Liver (tissue), 8 donors: ENCODE measurements at regions not wholly inside any gene's neighbourhood (a gene's known extent, or its start where the extent isn't known, plus 50 kb on each side); places are given as distances from the start of the nearest gene placed in this dataset.

Experiments
- DNase-seq: peaks from one replicate; pipeline ENCODE4 v3.0.0-alpha.2; 2017; ENCODE audit warnings: low spot score
- H3K27ac ChIP-seq, 2 donors: one replicate each; pipeline ENCODE4 v1.7.0; 2013; ENCODE audit warnings: inconsistent platforms in 2 of 2, low read length in 2 of 2, control low read depth in 1 of 2, low read depth in 1 of 2, mild to moderate bottlenecking in 1 of 2
- H3K27me3 ChIP-seq, 4 donors: one replicate each; pipeline versions ENCODE4 v1.6.1 to v1.7.0; 2013; ENCODE audit warnings: low read length in 3 of 4, inconsistent platforms in 1 of 4, mild to moderate bottlenecking in 1 of 4, moderate library complexity in 1 of 4; ENCODE audit not compliant: control insufficient read depth in 4 of 4, insufficient read depth in 4 of 4
- H3K36me3 ChIP-seq, 4 donors: one replicate each; pipeline versions ENCODE4 v1.6.1 to v1.7.0; 2013; ENCODE audit warnings: low read length in 3 of 4, mild to moderate bottlenecking in 3 of 4, low read depth in 1 of 4, moderate library complexity in 1 of 4; ENCODE audit not compliant: control insufficient read depth in 4 of 4, insufficient read depth in 3 of 4
- H3K4me1 ChIP-seq, 4 donors: one replicate each; pipeline versions ENCODE4 v1.6.1 to v1.7.0; 2013; ENCODE audit warnings: low read length in 3 of 4, mild to moderate bottlenecking in 3 of 4, moderate library complexity in 1 of 4; ENCODE audit not compliant: control insufficient read depth in 4 of 4, insufficient read depth in 4 of 4
- H3K4me3 ChIP-seq, 3 donors: one replicate each; pipeline versions ENCODE4 v1.6.1 to v1.7.0; 2013; ENCODE audit warnings: low read length in 3 of 3, control low read depth in 1 of 3, low read depth in 1 of 3, mild to moderate bottlenecking in 1 of 3
- H3K9ac ChIP-seq, 2 donors: one replicate each; pipeline ENCODE4 v1.7.0; 2013; ENCODE audit warnings: low read length in 2 of 2, mild to moderate bottlenecking in 2 of 2, moderate library complexity in 2 of 2, control low read depth in 1 of 2, low read depth in 1 of 2
- H3K9me3 ChIP-seq, 4 donors: one replicate each; pipeline versions ENCODE4 v1.6.1 to v1.7.0; 2013; ENCODE audit warnings: low read length in 3 of 4; ENCODE audit not compliant: control insufficient read depth in 4 of 4
- EGR1 ChIP-seq, 2 donors: IDR thresholded peaks; 2 replicates each; pipeline ENCODE4 v1.6.1; 2016 to 2018; ENCODE audit warnings: antibody characterized with exemption in 2 of 2, low read depth in 2 of 2
- FOXA1 ChIP-seq: IDR thresholded peaks from 2 replicates; pipeline ENCODE4 v1.6.1; 2016; ENCODE audit warnings: antibody characterized with exemption
- FOXA2 ChIP-seq: IDR thresholded peaks from 2 replicates; pipeline ENCODE4 v1.6.1; 2016; ENCODE audit warnings: antibody characterized with exemption
- GABPA ChIP-seq, 2 donors: IDR thresholded peaks in 1 of 2; conservative IDR thresholded peaks in 1 of 2; 2 replicates each; pipeline ENCODE4 v1.6.1; 2016; ENCODE audit warnings: antibody characterized with exemption in 2 of 2, mild to moderate bottlenecking in 1 of 2, moderate library complexity in 1 of 2
- HNF4A ChIP-seq, 2 donors: conservative IDR thresholded peaks; 2 replicates each; pipeline ENCODE4 v1.6.1; 2016; ENCODE audit warnings: antibody characterized with exemption in 2 of 2, mild to moderate bottlenecking in 2 of 2
- HNF4G ChIP-seq: IDR thresholded peaks from 2 replicates; pipeline ENCODE4 v1.6.1; 2016; ENCODE audit warnings: antibody characterized with exemption
- JUND ChIP-seq, 2 donors: IDR thresholded peaks; 2 replicates each; pipeline ENCODE4 v1.6.1; 2016; ENCODE audit warnings: antibody characterized with exemption in 2 of 2
- NR2F2 ChIP-seq: IDR thresholded peaks from 2 replicates; pipeline ENCODE4 v1.6.1; 2016; ENCODE audit warnings: antibody characterized with exemption
- RAD21 ChIP-seq, 2 donors: IDR thresholded peaks; 2 replicates each; pipeline ENCODE4 v1.6.1; 2016; ENCODE audit warnings: antibody characterized with exemption in 2 of 2, mild to moderate bottlenecking in 2 of 2
- RXRA ChIP-seq, 2 donors: IDR thresholded peaks; 2 replicates each; pipeline ENCODE4 v1.6.1; 2017 to 2018; ENCODE audit warnings: antibody characterized with exemption in 2 of 2, mild to moderate bottlenecking in 1 of 2
- SP1 ChIP-seq: IDR thresholded peaks from 2 replicates; pipeline ENCODE4 v1.6.1; 2018; ENCODE audit warnings: antibody characterized with exemption, mild to moderate bottlenecking
- TAF1 ChIP-seq: conservative IDR thresholded peaks from 2 replicates; pipeline ENCODE4 v1.6.1; 2016; ENCODE audit warnings: antibody characterized with exemption, mild to moderate bottlenecking
- YY1 ChIP-seq: IDR thresholded peaks from 2 replicates; pipeline ENCODE4 v1.6.1; 2016; ENCODE audit warnings: antibody characterized with exemption, mild to moderate bottlenecking
- WGBS: extraction: QIAGEN DNeasy Blood & Tissue Kit; methylation state at CpG from one replicate; pipeline ENCODE4 v1.1.7; 2013; 5-methylcytosine and 5-hydroxymethylcytosine counted together
- TF ChIP-seq, protein P1 (sequence below): IDR thresholded peaks from 2 replicates; pipeline ENCODE4 v1.6.1; 2016; ENCODE audit warnings: antibody characterized with exemption
- TF ChIP-seq, protein P2 (sequence below): IDR thresholded peaks from 2 replicates; pipeline ENCODE4 v1.6.1; 2016; ENCODE audit warnings: antibody characterized with exemption
- TF ChIP-seq, protein P3 (sequence below): IDR thresholded peaks from 2 replicates; pipeline ENCODE4 v1.6.1; 2016; ENCODE audit warnings: antibody characterized with exemption
- TF ChIP-seq, protein P4 (sequence below): fragments of 150-350 bp; IDR thresholded peaks from 2 replicates; pipeline ENCODE4 v1.5.1; 2017; ENCODE audit warnings: improper control_type of control experiment, low read depth, low read length; ENCODE audit not compliant: missing input control
- donor health status: healthy.
- donor health status: healthy.
- donor health status: healthy.
- donor health status: healthy.
- donor health status: healthy.

DNA sequence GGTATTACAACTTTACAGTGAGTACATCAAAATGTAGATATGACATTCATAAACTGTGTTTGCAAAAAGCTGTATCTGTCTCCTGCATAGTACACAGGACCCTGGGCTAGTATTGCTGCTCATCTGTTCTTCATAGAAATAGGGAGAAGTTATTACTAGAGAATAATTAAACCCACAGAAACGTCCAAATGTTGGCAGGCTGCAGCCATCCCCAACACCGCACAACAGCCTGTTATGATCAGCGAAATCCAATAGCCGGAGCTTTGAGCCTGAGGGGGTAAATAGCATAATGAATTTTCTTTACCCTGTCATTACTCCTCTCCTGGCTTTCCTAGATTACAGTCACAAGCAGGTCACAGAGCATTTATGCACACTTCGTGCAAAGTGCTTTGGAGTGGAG, 178.0 kb downstream of the DACT1 start:
- WGBS, result 49% methylated on average over 5 of the region's 5 CpGs
- DNase-seq, result no peak
- H3K9ac ChIP-seq, result no peak overlapping the region
- no peaks in the 10 kb centered on the region for H3K9me3 ChIP-seq
- H3K27me3 ChIP-seq, result no peaks in the 10 kb centered on the region
- H3K4me3 ChIP-seq, result no peak overlapping the region
- H3K36me3 ChIP-seq, result no peaks in the 10 kb centered on the region
- no peak overlapping the region for H3K27ac ChIP-seq
- H3K4me1 ChIP-seq, result no peaks in the 10 kb centered on the region
- TF ChIP-seq, protein P1, sequence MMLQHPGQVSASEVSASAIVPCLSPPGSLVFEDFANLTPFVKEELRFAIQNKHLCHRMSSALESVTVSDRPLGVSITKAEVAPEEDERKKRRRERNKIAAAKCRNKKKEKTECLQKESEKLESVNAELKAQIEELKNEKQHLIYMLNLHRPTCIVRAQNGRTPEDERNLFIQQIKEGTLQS, result no peak
- no peak for TF ChIP-seq RAD21 (IDR thresholded peaks at IDR 0.05)
- TF ChIP-seq YY1, result no peak

DNA sequence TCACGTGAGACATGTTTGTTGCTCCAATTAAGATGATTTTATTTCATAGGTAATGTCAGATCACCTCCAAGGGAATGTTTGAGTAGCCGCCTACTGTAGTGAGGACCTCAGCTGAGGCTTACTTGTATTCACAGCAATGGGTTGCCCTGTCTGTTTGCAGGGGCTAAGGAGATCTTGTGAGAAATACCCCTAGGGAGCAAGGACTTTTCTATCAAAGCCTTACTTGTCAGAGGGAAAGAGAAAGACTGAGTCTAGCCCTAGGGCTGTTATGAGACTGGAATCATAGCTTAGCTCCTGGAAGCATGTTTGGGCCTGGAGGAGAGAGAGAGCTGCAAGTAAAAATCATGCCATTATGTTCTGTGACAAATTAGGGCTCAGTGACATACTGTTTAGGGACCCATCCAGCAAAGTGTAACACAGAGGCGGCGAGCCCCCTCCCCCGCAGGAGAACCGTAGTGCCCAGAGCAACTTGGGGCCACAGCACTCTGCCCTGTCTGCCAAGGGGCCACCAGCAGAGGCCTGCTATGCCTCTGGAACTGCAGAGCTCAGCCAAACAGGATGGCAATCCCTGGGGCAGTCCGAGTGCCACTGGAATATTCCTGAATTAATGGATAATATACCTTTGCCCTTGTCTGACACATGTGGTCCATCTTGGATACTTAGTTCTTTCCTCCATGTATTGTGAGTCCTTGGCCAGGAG, 178.8 kb downstream of the DACT1 start:
- H3K27me3 ChIP-seq, result no peaks in the 10 kb centered on the region
- TF ChIP-seq HNF4G (no peak), NR2F2 (no peak), JUND (IDR thresholded peaks at IDR 0.05) (no peak), RXRA (IDR thresholded peaks at IDR 0.05) (no peak), FOXA1 (no peak), YY1 (no peak)
- TF ChIP-seq, protein P2, sequence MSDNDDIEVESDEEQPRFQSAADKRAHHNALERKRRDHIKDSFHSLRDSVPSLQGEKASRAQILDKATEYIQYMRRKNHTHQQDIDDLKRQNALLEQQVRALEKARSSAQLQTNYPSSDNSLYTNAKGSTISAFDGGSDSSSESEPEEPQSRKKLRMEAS, result no peak
- TF ChIP-seq, protein P3, sequence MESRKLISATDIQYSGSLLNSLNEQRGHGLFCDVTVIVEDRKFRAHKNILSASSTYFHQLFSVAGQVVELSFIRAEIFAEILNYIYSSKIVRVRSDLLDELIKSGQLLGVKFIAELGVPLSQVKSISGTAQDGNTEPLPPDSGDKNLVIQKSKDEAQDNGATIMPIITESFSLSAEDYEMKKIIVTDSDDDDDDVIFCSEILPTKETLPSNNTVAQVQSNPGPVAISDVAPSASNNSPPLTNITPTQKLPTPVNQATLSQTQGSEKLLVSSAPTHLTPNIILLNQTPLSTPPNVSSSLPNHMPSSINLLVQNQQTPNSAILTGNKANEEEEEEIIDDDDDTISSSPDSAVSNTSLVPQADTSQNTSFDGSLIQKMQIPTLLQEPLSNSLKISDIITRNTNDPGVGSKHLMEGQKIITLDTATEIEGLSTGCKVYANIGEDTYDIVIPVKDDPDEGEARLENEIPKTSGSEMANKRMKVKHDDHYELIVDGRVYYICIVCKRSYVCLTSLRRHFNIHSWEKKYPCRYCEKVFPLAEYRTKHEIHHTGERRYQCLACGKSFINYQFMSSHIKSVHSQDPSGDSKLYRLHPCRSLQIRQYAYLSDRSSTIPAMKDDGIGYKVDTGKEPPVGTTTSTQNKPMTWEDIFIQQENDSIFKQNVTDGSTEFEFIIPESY, result no peak
- 89% methylated on average over 7 of the region's 7 CpGs for WGBS
- no peak overlapping the region for H3K9ac ChIP-seq
- no peak overlapping the region for H3K27ac ChIP-seq
- H3K4me3 ChIP-seq, result no peak overlapping the region
- no peaks in the 10 kb centered on the region for H3K4me1 ChIP-seq
- DNase-seq, result no peak
- H3K36me3 ChIP-seq, result no peaks in the 10 kb centered on the region
- no peaks in the 10 kb centered on the region for H3K9me3 ChIP-seq

DNA sequence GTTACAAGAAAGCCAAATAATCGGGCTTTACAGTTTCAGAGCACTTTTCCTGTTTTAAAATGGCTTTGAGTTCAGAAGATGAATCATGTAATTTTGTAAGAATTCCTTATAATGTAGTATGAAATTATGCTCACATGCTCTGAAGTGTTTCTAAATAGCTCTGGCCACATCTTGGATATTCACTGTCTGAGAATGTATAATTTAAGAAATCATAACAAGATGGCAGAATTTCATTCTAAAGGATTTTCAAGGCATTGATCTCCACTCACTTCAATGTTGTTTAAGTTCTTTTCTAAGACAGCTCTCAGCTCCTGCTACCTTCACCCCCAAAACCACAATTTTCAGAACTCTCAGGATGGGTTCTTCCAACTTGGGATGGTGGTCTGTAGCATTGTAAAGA, 180.1 kb downstream of the DACT1 start:
- no peak for DNase-seq
- Histone ChIP-seq H3K9ac (no peak overlapping the region), H3K27me3 (no peaks in the 10 kb centered on the region), H3K27ac (no peak overlapping the region), H3K4me3 (no peak overlapping the region), H3K9me3 (no peaks in the 10 kb centered on the region), H3K4me1 (no peaks in the 10 kb centered on the region), H3K36me3 (no peaks in the 10 kb centered on the region)
- TF ChIP-seq SP1, result no peak
- WGBS, result 82% methylated on average over 1 of the region's 1 CpG

DNA sequence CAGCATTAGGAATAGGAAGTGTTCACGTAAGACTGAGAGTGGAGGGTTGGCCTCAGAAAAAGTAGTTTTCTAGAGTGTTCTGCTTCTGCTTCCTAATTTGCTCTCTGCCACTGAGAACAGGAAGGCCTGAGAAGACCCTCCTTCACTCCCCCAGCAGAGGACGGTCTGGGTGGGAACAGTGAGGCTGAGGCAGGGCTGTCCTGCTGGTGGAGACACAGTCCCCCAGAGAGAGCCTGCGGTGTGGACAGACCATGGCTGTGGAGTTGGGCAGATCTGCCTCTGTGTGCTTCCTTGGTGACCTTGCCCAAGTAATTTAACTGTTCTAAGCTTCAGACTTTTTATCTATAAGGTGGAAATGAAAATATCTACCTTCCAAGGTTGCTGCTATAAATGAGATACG, 182.3 kb downstream of the DACT1 start:
- no peak overlapping the region for H3K4me3 ChIP-seq
- no peaks in the 10 kb centered on the region for H3K4me1 ChIP-seq
- H3K9ac ChIP-seq, result no peak overlapping the region
- H3K27ac ChIP-seq, result no peak overlapping the region
- WGBS, result 85% methylated on average over 4 of the region's 4 CpGs
- H3K36me3 ChIP-seq, result no peaks in the 10 kb centered on the region
- no peak for DNase-seq
- no peaks in the 10 kb centered on the region for H3K9me3 ChIP-seq
- peaks cover 0 to 3% (median 0%) of the 10 kb centered on the region in 4 donors for H3K27me3 ChIP-seq
- no peak for TF ChIP-seq SP1
- TF ChIP-seq FOXA1, result no peak
- TF ChIP-seq GABPA (IDR thresholded peaks at IDR 0.05 in 1 of 2, conservative IDR thresholded peaks at IDR 0.05 in 1 of 2), result no peak
- TF ChIP-seq, protein P2, result no peak
- TF ChIP-seq EGR1 (IDR thresholded peaks at IDR 0.05; ENCODE audit: low read depth in 2 of 2), result no peak
- no peak for TF ChIP-seq FOXA2
- no peak for TF ChIP-seq HNF4A (conservative IDR thresholded peaks at IDR 0.05)
- TF ChIP-seq HNF4G, result no peak
- TF ChIP-seq NR2F2, result no peak
- no peak for TF ChIP-seq TAF1
- TF ChIP-seq, protein P4, sequence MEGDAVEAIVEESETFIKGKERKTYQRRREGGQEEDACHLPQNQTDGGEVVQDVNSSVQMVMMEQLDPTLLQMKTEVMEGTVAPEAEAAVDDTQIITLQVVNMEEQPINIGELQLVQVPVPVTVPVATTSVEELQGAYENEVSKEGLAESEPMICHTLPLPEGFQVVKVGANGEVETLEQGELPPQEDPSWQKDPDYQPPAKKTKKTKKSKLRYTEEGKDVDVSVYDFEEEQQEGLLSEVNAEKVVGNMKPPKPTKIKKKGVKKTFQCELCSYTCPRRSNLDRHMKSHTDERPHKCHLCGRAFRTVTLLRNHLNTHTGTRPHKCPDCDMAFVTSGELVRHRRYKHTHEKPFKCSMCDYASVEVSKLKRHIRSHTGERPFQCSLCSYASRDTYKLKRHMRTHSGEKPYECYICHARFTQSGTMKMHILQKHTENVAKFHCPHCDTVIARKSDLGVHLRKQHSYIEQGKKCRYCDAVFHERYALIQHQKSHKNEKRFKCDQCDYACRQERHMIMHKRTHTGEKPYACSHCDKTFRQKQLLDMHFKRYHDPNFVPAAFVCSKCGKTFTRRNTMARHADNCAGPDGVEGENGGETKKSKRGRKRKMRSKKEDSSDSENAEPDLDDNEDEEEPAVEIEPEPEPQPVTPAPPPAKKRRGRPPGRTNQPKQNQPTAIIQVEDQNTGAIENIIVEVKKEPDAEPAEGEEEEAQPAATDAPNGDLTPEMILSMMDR, result no peak
- no peak for TF ChIP-seq JUND (IDR thresholded peaks at IDR 0.05)
- TF ChIP-seq, protein P1, result no peak
